Tibial nerve (tissue), 4 donors: ENCODE measurements at regions not wholly inside any gene's neighbourhood (a gene's known extent, or its start where the extent isn't known, plus 50 kb on each side); places are given as distances from the start of the nearest gene placed in this dataset.

Experiments
- CTCF ChIP-seq, 5 experiments: fragments of 200-600 bp in 3 of 5; fragments of 450-650 bp in 2 of 5; sonication (generic) in 3 of 5; IDR thresholded peaks; one replicate each; pipeline ENCODE4 v1.5.1; 2016 to 2019; ENCODE audit warnings: antibody characterized with exemption in 5 of 5, mild to moderate bottlenecking in 3 of 5, moderate library complexity in 2 of 5
- EP300 ChIP-seq, 2 donors: sonication (generic); formaldehyde crosslinking; IDR thresholded peaks; one replicate each; pipeline ENCODE4 v1.6.1; 2017; ENCODE audit warnings: antibody characterized with exemption in 2 of 2, mild to moderate bottlenecking in 1 of 2
- POLR2A ChIP-seq, 2 donors: fragments of 450-650 bp; IDR thresholded peaks; one replicate each; pipeline ENCODE4 v1.6.1; 2017; ENCODE audit warnings: antibody characterized with exemption in 2 of 2, mild to moderate bottlenecking in 2 of 2, moderate library complexity in 2 of 2

- TF ChIP-seq EP300 (IDR thresholded peaks at IDR 0.05) (no peak), POLR2A (IDR thresholded peaks at IDR 0.05) (no peak), CTCF (IDR thresholded peaks at IDR 0.05) (no peak)
Measured at GRCh38 chr1:110778821-110779220, 94.1 kb upstream of the CD53 start.
